Endometrium (tissue), 2 donors: ENCODE measurements at regions not wholly inside any gene's neighbourhood (a gene's known extent, or its start where the extent isn't known, plus 50 kb on each side); places are given as distances from the start of the nearest gene placed in this dataset.
A peak's percentile ranks its signal among the peaks of the same experiment; 100 is the strongest.

Source experiments
- FAIRE-seq: peaks from 2 replicates; lab custom pipeline; 2012; peaks lifted over from hg19 to GRCh38; lab: Jason Lieb, UNC
- donor health status: control.
- donor health status: control.

GRCh38 chr1:67616394-67616985, 68.5 kb upstream of the GADD45A start:
- no peak for FAIRE-seq

DNA sequence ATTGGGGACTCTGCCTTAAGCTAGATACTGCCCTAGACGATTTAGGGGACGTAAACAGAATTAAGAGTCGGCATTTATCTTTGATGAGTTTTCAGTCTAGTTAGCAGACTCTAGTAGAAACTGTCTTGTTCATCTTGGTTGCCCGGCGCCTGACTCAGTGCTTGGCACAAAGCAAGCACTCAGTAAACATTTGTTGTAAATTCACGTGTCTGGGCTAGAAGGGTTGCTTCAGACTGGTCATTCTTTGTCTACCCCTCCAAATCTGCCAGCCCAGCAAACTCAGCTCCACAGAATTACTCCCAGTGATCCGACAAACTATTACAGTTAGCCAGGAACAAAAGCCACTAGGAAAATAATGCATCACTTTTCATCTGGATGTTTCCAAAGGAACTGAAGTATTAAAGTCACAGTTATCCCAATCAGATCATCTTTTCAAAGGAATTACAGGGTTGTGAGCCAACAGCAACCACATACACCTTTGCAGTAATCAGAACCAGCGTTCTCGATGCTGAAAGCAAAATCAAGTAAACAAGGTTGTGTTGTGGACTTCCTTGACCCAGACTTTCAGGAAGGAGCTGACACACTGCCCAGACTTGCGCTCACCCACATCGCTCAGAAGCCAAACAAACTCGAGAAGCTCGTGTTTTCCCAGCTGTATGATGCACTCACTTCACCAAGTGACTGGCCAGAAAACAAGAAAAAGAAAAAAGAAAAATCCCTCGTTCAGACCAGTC, 66.5 kb upstream of the GADD45A start:
- FAIRE-seq, result peak; percentile 96

DNA sequence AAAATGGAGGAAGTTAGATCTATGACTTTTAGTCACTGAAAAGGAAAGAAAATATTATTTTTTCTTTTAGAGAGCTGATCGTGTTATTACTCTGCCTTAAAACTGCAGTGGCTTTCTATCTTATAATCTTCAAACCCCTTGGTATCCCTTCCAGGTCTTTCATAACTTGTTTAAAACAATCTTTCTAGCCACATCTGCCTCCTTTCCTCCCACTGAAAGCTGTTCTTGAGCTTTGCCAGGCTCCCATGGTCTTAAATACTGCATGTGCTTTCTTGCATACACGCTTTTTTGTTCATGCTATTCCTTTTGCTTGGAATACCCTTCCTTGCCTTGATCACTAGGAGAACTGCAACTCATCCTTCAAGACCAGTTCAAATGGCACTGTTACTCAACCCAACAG, 65.9 kb upstream of the GADD45A start:
- FAIRE-seq, result no peak

GRCh38 chr1:67623906-67624305, 61.1 kb upstream of the GADD45A start:
- no peak for FAIRE-seq

DNA sequence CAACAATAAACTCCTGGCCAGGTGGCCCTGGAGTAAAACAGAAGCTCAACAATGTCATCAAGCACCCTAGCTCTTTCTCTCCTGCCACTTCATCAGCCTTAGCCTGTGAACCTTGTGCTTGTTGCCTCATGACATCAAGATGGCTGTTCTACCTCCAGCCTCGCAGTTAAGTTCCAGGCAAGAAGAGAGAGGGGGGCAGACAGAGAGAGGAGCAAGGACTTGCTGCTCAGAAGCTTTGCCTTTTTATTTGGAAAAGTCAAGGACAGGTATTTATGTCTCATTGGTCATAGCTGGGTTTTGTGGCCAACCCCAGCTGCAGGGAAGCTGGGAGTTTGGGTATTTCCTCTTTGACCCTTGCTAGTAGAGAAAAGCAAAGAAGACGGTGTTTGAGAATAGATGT, 60.3 kb upstream of the GADD45A start:
- no peak for FAIRE-seq

DNA sequence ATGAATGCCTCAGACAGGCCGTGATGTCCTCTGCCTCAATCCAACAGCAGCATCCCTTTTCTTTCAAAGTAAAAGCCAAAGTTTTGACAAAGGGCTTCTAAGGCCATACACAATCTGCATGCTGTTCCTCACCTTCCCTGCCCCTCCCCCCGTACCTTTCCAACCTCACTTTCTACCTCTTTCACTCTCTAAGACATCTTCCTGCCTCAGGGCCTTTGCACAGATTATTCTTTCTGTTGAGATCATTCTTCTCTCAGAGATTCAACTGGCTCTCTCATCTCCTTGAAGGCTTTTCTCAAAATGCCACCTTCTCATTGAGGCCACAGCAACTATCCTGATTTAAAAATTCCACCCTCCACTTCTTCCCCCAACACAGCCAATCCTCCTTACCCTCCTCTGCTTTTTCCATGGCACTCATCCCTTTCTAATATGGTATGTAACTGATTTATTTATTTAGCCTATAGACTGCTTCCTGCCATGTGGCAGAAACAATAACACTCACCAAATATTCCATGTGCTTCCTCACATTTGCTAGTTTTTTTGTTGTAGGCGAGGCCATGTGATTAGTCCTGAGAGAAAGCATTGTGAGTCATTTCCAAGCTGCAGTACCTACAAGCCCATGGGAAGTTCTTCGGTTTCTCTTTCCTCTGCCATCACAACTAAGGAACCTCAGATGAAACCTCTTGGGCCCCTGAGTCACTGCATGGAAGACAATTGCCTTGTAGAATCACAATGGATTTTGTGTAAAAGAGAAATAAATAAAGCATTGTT, 58.7 kb upstream of the GADD45A start:
- FAIRE-seq, result no peak

DNA sequence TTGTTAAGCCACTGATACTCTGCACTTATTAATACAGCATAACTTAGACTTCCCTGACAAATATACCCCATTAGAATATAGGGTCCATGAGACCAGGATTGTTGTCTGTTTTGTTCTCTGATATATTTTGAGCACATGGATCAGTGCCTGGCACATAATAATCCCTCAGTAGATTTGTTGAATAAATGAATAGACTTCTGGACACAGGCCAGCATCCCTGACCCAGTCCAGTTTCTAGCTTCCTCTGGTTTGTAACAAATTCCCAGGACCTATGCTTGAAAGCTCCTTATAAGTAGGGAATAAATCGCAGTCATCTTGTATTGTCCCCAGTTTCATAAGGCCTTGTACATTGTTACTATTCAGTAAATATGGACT, 58.2 kb upstream of the GADD45A start:
- no peak for FAIRE-seq

- FAIRE-seq, result no peak
Measured at GRCh38 chr1:67627336-67627735, 57.7 kb upstream of the GADD45A start.

- no peak for FAIRE-seq
Measured at GRCh38 chr1:67627906-67628305, 57.1 kb upstream of the GADD45A start.

- FAIRE-seq, result no peak
Measured at GRCh38 chr1:67629370-67630075, 55.5 kb upstream of the GADD45A start.

- no peak for FAIRE-seq
Measured at GRCh38 chr1:67630438-67631045, 54.5 kb upstream of the GADD45A start.

GRCh38 chr1:67632356-67632755, 52.6 kb upstream of the GADD45A start:
- FAIRE-seq, result no peak

GRCh38 chr1:67632811-67633655, 52.0 kb upstream of the GADD45A start:
- FAIRE-seq, result no peak

DNA sequence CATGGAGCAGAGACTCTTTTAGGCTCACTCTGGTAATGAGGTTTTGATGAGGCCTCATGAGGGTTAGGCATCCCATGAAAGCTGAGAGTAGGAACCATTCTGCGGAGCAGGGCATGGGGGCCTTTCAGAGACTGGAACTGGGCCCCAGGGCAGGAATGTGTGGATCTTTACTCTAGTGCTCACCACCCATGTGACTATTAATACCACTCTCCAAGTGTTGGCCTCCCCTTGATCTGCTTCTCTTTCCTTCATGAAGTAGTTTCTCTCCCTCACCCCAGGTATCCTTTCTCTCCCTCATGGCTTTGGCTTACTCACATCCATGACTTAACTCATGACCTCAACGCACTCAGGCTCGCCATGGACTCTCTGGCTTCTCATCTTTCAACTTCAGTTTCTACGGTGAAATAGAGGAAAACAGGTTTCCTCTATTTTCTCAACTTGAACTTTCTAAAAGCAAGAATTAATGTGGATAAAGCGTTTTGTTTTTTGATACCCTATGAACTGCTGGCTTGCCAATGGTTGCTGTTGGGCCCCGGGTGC, 50.5 kb upstream of the GADD45A start:
- FAIRE-seq, result no peak

GRCh38 chr1:67635055-67635809, 49.8 kb upstream of the GADD45A start:
- no peak for FAIRE-seq
